Fibroblast of lung (primary cell): ENCODE measurements at regions not wholly inside any gene's neighbourhood (a gene's known extent, or its start where the extent isn't known, plus 50 kb on each side); places are given as distances from the start of the nearest gene placed in this dataset.
"Not testable (repeated sequence)": the region's sequence is repeated elsewhere in the genome, so short reads cannot be mapped to it uniquely, and the experiment has no call there.

Experiments used
- DNase-seq, 2 donors: peaks; one replicate each; pipeline versions ENCODE4 v3.0.0 to v3.0.0-alpha.2; 2010; ENCODE audit warnings: low read depth in 2 of 2
- H2AFZ ChIP-seq: 2 replicates; pipeline ENCODE4 v1.5.1; 2012; ENCODE audit warnings: low read length, control low read depth, inconsistent platforms
- H3K27ac ChIP-seq: 2 replicates; pipeline ENCODE4 v1.5.1; 2011; ENCODE audit warnings: low read length, control low read depth; ENCODE audit not compliant: insufficient read depth
- H3K27me3 ChIP-seq: 2 replicates; pipeline ENCODE4 v1.5.1; 2011; ENCODE audit warnings: mild to moderate bottlenecking, low read length; ENCODE audit not compliant: control insufficient read depth, insufficient read depth
- H3K36me3 ChIP-seq: 2 replicates; pipeline ENCODE4 v1.5.1; 2011; ENCODE audit warnings: low read length; ENCODE audit not compliant: control insufficient read depth, insufficient read depth
- H3K4me1 ChIP-seq: 2 replicates; pipeline ENCODE4 v1.5.1; 2011; ENCODE audit warnings: low read length; ENCODE audit not compliant: control insufficient read depth, insufficient read depth; ENCODE audit errors: extremely low read depth
- H3K4me2 ChIP-seq: 2 replicates; pipeline ENCODE4 v1.5.1; 2011; ENCODE audit warnings: low read length, control low read depth; ENCODE audit not compliant: insufficient read depth; ENCODE audit errors: extremely low read depth
- H3K4me3 ChIP-seq, 4 experiments: fragments of 200-600 bp in 1 of 4; sonication (generic) in 1 of 4; replicated peaks in 1 of 4; 2 replicates each; pipeline ENCODE4 v1.5.1; 2011 to 2016; ENCODE audit warnings: low read length in 4 of 4, low read depth in 3 of 4, mild to moderate bottlenecking in 3 of 4, control low read depth in 2 of 4, inconsistent platforms in 1 of 4, mixed read lengths in 1 of 4; ENCODE audit not compliant: insufficient read depth in 1 of 4; ENCODE audit errors: control extremely low read depth in 1 of 4
- H3K79me2 ChIP-seq: 2 replicates; pipeline ENCODE4 v1.5.1; 2012; ENCODE audit warnings: mild to moderate bottlenecking, low read length, inconsistent platforms; ENCODE audit not compliant: control insufficient read depth, insufficient read depth
- H3K9ac ChIP-seq: 2 replicates; pipeline ENCODE4 v1.5.1; 2011; ENCODE audit warnings: mild to moderate bottlenecking, low read length, control low read depth; ENCODE audit not compliant: insufficient read depth
- H3K9me3 ChIP-seq: 2 replicates; pipeline ENCODE4 v1.5.1; 2012; ENCODE audit warnings: low read depth, low read length; ENCODE audit not compliant: control insufficient read depth, insufficient read depth
- H4K20me1 ChIP-seq: 2 replicates; pipeline ENCODE4 v1.5.1; 2011; ENCODE audit warnings: low read length; ENCODE audit not compliant: control insufficient read depth, insufficient read depth; ENCODE audit errors: extremely low read depth
- EZH2 ChIP-seq: IDR thresholded peaks from 2 replicates; pipeline ENCODE4 v1.5.1; 2012; ENCODE audit warnings: low read length, control low read depth, mild to moderate bottlenecking; ENCODE audit errors: missing control alignments
- TF ChIP-seq, protein P1 (sequence below), 2 donors: IDR thresholded peaks in 1 of 2; conservative IDR thresholded peaks in 1 of 2; 1 replicate in 1 of 2; 2 replicates in 1 of 2; pipeline ENCODE4 v1.5.1; 2011 to 2012; ENCODE audit warnings: low read length in 2 of 2, control low read depth in 1 of 2, inconsistent platforms in 1 of 2, low read depth in 1 of 2, mild to moderate bottlenecking in 1 of 2

DNA sequence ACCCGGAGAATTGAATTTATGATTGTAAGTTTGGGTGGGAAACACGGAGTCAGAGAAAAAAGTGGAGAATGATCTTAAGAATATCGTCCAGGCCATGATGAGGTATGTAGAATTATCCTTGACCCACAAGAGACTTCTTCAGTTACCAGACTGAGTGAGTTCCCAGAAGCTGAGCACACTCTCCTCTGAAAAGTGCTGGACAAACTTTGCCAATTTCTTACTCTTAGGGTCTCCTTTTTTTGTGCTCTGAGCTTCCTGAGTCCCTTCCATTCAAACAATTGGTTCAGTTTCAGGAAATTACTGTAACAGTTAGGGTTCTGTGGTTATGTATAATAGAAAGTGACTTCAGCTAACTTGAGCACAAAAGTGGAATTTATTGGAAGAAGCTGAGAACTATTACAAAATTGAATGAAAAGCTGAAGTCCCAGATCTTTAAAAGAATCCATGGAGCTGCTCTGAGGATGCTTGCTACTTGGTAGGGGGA lies 50.6 kb upstream of the EHBP1 start:
- no peak overlapping the region for H3K27ac ChIP-seq
- no peaks in the 10 kb centered on the region for H3K27me3 ChIP-seq
- H3K79me2 ChIP-seq = no peaks in the 10 kb centered on the region
- no peak for DNase-seq
- H4K20me1 ChIP-seq = no peaks in the 10 kb centered on the region
- H3K36me3 ChIP-seq = no peaks in the 10 kb centered on the region
- no peaks in the 10 kb centered on the region for H3K9me3 ChIP-seq
- no peak overlapping the region for H3K4me2 ChIP-seq
- H3K4me1 ChIP-seq = no peaks in the 10 kb centered on the region
- H3K4me3 ChIP-seq = no peak overlapping the region
- H2AFZ ChIP-seq = no peak overlapping the region
- H3K9ac ChIP-seq = no peak overlapping the region
- TF ChIP-seq, protein P1, sequence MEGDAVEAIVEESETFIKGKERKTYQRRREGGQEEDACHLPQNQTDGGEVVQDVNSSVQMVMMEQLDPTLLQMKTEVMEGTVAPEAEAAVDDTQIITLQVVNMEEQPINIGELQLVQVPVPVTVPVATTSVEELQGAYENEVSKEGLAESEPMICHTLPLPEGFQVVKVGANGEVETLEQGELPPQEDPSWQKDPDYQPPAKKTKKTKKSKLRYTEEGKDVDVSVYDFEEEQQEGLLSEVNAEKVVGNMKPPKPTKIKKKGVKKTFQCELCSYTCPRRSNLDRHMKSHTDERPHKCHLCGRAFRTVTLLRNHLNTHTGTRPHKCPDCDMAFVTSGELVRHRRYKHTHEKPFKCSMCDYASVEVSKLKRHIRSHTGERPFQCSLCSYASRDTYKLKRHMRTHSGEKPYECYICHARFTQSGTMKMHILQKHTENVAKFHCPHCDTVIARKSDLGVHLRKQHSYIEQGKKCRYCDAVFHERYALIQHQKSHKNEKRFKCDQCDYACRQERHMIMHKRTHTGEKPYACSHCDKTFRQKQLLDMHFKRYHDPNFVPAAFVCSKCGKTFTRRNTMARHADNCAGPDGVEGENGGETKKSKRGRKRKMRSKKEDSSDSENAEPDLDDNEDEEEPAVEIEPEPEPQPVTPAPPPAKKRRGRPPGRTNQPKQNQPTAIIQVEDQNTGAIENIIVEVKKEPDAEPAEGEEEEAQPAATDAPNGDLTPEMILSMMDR (conservative IDR thresholded peaks at IDR 0.05 in 1 of 2, IDR thresholded peaks at IDR 0.05 in 1 of 2; ENCODE audit: low read depth in 1 of 2, low read length in 2 of 2) = no peak

DNA sequence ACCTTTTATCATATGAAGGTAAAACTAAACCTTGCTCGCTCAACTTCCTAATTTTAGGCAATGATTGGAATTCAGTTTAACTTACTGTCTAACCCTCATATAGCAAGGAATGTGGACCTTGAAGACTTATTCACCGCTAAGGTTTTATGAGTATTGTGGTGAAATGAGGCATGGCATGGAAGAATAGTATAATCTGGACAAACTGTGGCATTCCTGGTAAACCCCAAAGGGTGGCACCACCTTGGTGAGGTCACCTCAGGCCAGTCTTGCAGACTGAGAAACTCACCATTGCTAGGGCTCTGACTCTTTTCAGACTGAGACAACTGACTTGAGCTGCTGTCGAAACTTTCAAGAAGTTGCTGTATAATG lies 51.1 kb upstream of the EHBP1 start:
- Histone ChIP-seq H4K20me1 (no peaks in the 10 kb centered on the region), H3K79me2 (no peaks in the 10 kb centered on the region), H2AFZ (no peak overlapping the region), H3K4me2 (no peak overlapping the region), H3K4me1 (no peaks in the 10 kb centered on the region), H3K27me3 (no peaks in the 10 kb centered on the region), H3K9me3 (no peaks in the 10 kb centered on the region), H3K9ac (no peak overlapping the region), H3K27ac (no peak overlapping the region), H3K4me3 (no peak overlapping the region), H3K36me3 (no peaks in the 10 kb centered on the region)
- peak in 1 of 2 donors; percentile 73 for DNase-seq
- TF ChIP-seq EZH2 = no peak
- TF ChIP-seq, protein P1 (conservative IDR thresholded peaks at IDR 0.05 in 1 of 2, IDR thresholded peaks at IDR 0.05 in 1 of 2; ENCODE audit: low read depth in 1 of 2, low read length in 2 of 2) = no peak

DNA sequence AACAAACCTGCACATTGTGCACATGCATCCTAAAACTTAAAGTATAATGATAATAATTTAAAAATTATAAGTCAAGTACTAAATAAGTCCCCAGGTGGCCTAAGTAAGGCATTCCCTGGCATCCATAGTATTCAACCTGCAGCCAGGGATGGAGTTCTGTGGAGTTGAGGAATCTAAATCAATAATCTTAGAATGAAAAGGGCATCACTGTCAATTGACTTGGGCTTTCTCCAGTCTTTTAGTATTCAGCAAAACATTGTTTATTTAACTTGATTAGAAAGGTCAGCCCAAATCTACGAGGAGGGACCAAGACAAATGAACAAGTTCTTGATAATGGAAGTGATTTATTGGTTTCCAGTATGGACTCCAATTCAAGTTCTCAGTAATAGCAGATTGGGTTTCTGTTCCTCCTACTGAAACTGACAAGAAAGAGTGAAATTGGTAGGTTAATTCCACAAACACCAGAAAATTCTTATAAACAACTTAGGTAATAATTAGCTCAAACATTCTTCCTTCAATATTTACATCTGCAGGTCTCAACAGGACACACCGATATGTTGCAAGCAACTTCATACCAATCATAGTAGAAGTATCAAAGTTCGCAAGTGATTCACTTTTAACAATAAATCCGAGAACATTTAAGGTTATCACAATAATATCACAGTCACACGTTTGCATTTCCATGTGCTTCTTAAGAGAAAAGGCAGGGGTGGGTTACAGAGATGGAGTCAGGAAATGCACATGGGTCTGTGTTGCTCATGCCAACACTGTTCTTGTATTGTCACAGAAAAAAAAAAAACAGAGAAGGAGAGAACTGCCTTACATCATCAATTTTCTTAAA lies 51.7 kb upstream of the EHBP1 start:
- H3K4me1 ChIP-seq = no peaks in the 10 kb centered on the region
- H3K9ac ChIP-seq = no peak overlapping the region
- H3K4me2 ChIP-seq = no peak overlapping the region
- H3K4me3 ChIP-seq = no peak overlapping the region
- peak in 1 of 2 donors; percentile 32 for DNase-seq
- H3K27ac ChIP-seq = no peak overlapping the region
- H3K79me2 ChIP-seq = no peaks in the 10 kb centered on the region
- H3K27me3 ChIP-seq = no peaks in the 10 kb centered on the region
- H3K9me3 ChIP-seq = no peaks in the 10 kb centered on the region
- no peak overlapping the region for H2AFZ ChIP-seq
- H3K36me3 ChIP-seq = no peaks in the 10 kb centered on the region
- TF ChIP-seq, protein P1 (conservative IDR thresholded peaks at IDR 0.05 in 1 of 2, IDR thresholded peaks at IDR 0.05 in 1 of 2; ENCODE audit: low read depth in 1 of 2, low read length in 2 of 2) = no peak
- no peak for TF ChIP-seq EZH2
- no peaks in the 10 kb centered on the region for H4K20me1 ChIP-seq

DNA sequence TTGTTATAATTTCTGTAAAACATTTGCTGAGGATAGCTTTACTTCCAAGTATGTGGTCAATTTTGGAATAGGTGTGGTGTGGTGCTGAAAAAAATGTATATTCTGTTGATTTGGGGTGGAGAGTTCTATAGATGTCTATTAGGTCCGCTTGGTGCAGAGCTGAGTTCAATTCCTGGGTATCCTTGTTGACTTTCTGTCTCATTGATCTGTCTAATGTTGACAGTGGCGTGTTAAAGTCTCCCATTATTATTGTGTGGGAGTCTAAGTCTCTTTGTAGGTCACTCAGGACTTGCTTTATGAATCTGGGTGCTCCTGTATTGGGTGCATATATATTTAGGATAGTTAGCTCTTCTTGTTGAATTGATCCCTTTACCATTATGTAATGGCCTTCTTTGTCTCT lies 56.4 kb upstream of the EHBP1 start:
- not testable (repeated sequence) for H3K36me3 ChIP-seq, DNase-seq, H2AFZ ChIP-seq, H3K9me3 ChIP-seq, H3K79me2 ChIP-seq, H3K27me3 ChIP-seq, H3K9ac ChIP-seq, H4K20me1 ChIP-seq, H3K4me1 ChIP-seq, H3K27ac ChIP-seq, H3K4me3 ChIP-seq, H3K4me2 ChIP-seq
